Jurkat, Clone E6-1 (cell line): ENCODE measurements at regions not wholly inside any gene's neighbourhood (a gene's known extent, or its start where the extent isn't known, plus 50 kb on each side); places are given as distances from the start of the nearest gene placed in this dataset.
"Not testable (repeated sequence)": the region's sequence is repeated elsewhere in the genome, so short reads cannot be mapped to it uniquely, and the experiment has no call there.

Experiments used
- DNase-seq: peaks from one replicate; pipeline ENCODE4 v3.0.0-alpha.2; 2011; ENCODE audit warnings: low read depth, low spot score
- H3K4me3 ChIP-seq: 2 replicates; pipeline ENCODE4 v1.5.1; 2011; ENCODE audit warnings: mild to moderate bottlenecking, low read length, control low read depth, moderate library complexity

DNA sequence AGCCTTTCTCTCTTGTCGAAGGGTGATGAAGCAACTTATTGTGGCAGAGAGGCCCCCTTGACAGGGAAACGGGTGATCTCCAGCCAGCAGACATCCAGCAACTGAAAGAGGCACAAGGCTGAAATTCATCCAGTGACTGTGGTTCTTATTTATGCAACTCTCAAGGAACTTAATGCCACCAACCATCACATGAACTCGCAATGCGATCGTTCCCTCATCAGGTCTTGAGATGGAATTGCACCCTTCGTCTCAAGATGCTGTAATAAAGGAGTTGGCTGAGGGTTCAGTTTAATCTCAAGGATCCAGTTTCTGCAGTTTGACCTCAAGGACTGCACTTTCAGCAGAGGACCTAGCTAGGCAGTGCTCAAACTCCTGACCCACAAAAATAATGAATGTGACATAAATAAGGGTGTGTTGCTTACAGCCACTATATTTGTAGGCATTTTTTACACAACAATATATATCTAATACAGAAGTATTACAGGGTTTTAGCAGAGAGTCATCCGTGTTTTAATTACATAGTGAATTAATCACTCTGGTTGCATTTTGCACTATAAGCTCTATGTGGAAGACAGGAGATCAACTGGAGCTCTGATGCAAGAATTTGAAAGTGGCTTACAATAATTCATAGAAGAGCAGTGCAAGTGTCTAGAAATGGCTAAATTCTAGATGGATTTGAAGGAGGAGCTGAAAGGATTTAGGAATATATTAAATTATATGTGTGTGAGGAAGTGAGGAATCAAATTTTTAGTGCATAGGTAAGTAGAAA, 957.8 kb upstream of the CTNND2 start:
- no peak for DNase-seq
- no peak overlapping the region for H3K4me3 ChIP-seq

DNA sequence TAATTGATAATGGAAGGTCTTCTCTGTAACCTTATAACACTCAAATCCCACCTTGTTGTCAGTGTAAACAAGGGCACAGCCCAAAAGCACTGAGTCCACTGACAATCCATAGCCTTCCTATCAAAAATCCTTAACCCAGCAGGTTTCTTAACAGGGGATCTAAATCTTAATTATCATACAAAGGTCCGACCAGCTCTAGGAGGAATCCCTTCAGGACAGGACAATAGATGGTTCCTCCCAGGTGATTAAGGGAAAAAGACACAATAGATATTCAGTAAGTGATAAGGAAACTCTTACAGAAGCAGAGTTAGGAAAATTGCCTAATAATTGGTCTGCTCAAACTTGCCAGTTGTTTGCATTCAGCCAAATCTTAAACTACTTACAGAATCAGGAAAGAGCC, 951.9 kb upstream of the CTNND2 start:
- H3K4me3 ChIP-seq, DNase-seq: not testable (repeated sequence)

DNA sequence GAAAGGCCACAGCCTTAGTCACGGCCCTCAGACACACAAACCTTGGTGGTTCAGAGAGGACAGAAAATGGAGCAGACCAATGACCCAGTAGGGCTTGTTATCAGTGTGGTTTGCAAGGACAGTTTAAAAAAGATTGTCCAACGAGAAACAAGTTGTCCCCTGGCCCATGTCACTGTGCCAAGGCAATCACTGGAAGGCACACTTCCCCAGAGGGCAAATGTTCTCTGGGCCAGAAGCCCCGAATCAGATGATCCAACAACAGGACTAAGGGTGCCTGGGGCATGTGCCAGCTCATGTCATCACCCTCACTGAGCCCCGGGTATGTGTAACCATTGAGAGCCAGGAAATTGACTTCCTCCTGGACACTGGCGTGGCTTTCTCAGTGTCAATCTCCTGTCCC, 950.1 kb upstream of the CTNND2 start:
- DNase-seq, result no peak
- H3K4me3 ChIP-seq, result no peak overlapping the region

DNA sequence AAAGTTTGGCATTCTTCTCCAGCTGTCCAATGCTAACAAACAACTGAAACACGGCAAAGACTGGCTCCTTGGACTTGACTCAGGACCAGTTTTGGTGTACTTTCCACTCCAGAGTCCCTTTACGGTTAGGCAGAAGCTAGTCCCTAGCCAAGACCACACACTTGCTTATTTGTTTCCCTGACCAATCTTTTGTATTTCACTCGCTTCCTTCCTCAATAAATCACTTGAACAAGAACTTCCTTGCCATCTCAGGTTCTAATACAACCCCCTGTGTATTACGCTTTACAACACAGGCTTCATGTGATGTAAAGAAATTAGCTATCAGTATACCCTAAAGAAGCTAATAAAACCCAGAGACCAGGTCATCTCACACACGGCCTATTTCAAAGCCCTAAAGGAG, 947.5 kb upstream of the CTNND2 start:
- H3K4me3 ChIP-seq, result no peak overlapping the region
- no peak for DNase-seq

DNA sequence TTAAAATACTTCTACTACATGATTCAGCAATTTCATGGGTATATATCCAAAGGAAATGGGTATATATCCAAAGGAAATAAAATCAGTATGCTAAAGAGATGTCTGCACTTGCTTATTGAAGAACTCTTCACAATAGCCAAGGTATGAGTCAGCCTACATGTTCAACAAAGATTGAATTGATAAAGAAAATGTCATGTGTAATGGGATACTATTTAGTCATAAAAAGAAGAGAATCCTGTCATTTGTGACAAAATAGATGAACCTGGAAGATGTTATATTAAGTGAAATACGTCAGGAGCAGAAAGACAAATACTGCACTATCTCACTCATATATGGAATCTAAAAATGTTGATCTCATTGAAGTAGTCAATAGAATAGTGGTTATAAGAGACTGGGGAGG, 944.5 kb upstream of the CTNND2 start:
- no peak for DNase-seq
- no peak overlapping the region for H3K4me3 ChIP-seq

DNA sequence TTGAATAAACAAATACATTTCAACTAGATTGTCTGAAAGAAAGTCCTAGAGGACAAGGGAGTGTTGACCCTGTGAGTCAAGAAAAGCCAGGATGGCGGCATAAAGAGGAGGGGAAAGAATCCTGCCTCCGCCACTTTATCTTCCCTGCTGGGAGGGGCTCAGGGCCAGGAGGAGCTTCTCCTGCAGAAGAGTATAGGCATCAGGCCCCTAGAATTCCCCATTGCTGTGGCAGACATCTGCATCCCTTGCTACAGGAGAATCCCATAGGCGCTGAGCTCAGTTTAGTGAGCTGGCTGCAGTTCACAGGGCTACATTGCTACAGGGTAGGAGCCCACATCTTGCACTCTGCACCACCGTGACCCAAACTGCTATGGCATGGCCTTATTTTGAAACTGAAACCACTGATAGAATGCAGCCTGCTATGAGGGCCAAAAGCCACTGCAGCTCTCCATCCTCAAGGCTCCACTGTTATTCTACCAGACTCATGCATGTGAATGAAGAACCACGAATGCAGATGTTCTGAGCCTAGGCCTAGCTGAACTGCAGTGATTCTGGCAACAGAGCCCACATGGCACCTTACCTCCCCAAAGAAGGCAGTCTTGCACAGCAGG, 941.4 kb upstream of the CTNND2 start:
- DNase-seq, result no peak
- H3K4me3 ChIP-seq, result no peak overlapping the region

DNA sequence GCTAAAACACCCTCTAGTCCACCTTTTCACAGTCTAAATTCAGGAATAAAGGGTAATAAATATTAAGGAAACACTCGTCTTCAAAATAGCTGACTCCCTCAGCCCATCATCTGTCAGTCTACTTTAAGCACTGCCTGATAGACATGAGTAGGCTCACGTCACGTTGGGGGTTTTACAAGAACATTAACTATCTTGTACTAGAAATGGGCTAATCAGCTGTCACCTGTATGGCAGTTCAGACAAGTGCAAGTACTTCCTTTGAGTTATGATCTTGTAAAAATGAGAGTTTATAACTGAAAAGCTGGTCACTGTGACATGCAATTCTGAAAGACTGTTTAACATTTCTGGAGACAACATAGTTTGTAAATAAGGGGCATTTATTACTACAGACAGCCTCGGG, 936.7 kb upstream of the CTNND2 start:
- no peak overlapping the region for H3K4me3 ChIP-seq
- no peak for DNase-seq

DNA sequence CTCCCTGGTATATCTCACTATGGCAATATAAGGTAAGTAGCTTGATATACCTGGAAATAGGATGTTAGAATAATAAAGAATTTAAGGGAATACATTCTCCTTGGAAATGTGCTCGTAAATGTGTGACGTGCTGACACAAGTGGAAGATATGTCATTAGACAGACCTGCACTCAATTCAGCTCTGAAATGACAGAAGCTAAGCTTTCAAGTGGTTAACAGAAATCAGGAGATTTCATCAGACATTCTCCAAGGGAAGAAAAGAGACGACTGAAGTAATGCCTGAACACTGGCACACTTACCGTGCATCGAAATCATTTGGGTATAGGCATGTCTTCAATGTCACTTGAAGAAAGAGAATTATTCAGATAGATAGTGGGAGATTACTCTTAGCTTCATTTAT, 933.3 kb upstream of the CTNND2 start:
- DNase-seq, result no peak

DNA sequence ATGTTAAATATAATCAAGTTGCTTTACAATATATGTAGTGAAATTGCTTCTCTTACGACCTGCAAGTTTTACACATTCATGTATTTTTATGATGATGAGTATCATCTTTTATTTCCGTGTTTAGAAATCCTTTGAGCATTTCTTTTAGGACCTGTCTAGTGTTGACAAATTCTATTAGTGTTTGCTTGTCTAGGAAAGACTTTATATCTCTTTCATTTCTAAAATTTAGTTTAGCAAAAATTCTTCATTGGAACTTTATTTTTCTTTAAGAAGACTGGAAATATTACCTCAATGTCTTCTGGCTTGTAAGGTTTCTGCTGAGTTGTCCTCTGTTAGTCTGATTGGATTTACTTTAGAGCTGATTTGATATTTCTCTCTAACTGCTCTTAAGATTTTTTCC, 920.9 kb upstream of the CTNND2 start:
- DNase-seq, result no peak
- H3K4me3 ChIP-seq, result no peak overlapping the region

More for the DNA sequence above, 933.3 kb upstream of the CTNND2 start:
- no peak overlapping the region for H3K4me3 ChIP-seq

DNA sequence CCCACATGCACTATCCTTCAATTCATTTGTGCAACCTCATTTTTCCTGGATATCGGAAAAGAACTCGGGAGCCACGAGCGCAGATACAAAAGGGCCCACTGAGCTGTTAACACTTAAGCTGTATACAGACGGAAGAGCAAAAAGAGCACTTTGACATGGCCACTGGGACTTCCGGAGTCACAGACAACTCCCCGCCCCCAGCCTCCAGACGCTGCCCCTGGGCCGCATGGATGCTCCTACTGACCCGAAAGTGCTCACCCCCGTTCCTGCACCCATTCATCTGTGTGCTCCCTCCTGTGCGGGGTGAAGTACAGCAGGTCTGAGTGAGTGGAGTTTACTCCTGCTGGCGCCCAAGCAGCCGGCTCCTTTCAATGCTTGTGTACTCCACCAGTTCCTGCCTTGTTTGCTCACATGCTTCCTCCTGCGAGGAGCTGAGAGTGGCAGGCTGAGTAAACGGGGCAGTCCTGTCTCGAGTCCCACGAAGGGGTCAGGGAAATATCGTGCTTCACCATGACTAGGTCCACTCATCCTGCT, 901.0 kb upstream of the CTNND2 start:
- DNase-seq, result no peak
- H3K4me3 ChIP-seq, result no peak overlapping the region

DNA sequence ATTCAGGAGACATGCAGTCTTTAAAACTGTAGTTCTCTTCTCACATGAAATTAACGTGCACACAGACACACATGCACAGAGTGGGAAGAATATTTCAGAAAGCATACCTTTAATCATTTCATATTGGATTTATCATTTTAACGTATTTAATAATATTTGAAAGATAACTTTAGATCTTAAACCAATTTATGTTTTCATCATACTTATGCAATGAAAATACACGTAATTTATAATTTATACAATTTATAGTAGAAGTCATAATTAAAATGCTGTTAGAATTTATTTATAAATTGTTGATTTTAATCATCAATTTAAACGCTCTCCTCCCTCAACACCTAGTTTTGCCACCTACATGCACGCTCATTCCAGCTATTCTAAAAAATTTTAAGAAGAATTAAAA, 894.9 kb upstream of the CTNND2 start:
- DNase-seq, result no peak

DNA sequence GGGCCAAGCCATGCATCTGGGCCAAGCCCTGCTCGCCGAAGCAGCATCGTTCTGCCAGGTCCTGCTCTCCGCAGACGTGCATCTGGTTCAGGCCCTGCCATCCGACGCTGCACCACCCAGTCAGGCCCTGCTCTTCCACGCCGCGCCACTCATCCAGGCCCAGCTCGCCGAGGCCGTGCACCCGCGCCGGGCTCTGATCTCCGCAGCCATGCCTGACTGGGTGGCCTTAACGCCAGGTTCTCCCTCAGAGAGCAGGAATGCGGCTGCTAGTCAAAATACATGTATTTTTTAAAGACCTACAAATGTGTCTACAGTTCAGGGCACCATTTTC, 891.1 kb upstream of the CTNND2 start:
- H3K4me3 ChIP-seq, result no peak overlapping the region
- no peak for DNase-seq

More for the DNA sequence above, 894.9 kb upstream of the CTNND2 start:
- H3K4me3 ChIP-seq, result no peak overlapping the region

DNA sequence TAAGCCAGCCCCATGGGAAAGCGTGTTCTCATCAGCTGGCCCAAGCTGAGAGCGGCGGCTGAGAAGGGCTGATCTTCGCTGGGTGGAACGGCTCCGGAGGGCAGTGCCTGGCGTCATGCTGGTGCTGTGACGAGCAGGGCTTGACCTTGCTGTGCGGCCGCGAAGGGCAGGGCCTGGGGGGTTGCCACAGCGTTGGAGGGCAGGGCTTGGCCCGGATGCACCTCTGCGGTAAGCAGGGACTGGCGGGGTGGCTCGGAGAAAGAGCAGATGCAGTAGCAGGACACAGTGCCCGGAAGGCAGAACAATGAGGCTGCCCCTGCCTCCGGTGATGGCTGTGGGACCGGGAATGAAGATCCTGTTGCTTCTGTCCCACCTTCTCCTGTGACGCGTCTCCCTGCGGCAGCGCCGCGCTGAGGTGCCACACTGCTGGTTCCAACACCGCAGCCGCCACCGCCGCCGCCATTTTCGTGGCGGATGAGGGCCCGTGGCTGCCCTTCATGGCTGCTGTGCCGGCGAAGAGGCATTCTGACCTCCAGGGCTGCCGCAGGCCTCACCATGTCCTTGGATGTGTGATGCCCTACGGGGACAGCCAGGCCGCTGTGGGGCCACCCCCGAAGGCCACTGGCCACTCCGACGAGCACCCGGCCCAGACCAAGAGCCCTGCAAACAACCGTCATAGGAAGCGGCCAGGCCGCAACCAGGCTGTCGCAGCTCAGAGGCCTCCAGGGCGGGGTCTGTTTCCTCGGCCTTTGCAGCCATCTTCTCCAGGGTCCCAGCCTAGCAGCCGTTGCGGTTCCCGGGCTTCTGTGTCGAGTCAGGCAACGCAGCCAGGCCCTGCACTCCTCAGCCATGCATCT, 890.5 kb upstream of the CTNND2 start:
- H3K4me3 ChIP-seq, result no peak overlapping the region
- DNase-seq, result no peak

DNA sequence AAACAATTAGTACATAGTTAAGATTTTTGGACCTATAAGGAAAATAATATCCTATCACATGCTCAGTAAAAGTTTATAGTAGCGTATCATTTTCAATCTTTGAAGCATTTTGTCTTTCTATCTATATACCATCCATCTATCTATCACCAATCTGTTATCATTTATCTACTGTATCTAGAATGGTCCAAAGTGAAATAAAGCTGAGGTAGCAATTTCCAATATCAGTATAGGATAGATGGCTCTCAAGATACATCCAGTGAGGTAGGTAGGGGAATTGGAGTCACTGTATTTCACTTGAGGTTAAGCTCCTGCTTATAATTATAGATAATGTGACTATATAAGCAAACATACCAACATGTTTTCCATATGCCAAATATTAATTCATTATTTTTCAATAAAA, 889.1 kb upstream of the CTNND2 start:
- no peak for DNase-seq
- H3K4me3 ChIP-seq, result no peak overlapping the region

DNA sequence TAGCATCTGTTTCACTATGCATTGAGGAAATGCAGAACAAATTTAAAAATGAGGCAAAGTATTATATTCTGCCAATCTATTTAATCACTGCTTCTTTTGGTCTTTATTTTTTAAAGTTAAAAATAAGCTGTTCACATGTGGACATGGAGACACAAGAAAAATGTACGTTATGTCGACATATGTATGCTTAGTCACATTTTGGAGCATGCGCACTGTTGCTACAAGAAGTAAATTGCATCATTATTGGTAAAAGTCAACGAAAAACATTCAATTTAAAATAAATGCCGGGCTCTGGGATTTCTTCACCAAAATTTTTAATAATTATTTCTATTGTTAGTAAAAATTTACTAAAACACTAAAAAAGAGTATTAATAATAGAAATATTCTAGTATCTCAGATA, 876.3 kb upstream of the CTNND2 start:
- DNase-seq, result no peak
- no peak overlapping the region for H3K4me3 ChIP-seq

DNA sequence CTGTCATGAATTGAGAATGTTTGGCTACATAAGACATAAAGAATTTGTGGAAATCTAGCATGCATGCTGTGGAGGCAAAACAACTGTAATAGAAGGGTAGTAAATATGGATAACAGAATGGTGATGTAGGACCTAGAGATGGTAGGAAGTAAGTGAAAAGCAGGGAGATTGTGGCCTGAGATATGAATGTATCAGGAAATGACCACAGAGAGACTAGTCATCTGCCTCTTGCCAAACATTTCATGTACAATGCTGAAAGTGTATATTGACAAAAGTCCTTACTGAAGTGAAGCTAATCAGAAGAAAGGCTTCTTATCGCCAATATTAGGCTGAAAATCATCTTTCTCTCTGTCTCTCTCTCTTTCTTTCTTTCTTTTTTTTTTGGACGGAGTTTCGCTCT, 873.1 kb upstream of the CTNND2 start:
- H3K4me3 ChIP-seq, result no peak overlapping the region
- DNase-seq, result no peak

DNA sequence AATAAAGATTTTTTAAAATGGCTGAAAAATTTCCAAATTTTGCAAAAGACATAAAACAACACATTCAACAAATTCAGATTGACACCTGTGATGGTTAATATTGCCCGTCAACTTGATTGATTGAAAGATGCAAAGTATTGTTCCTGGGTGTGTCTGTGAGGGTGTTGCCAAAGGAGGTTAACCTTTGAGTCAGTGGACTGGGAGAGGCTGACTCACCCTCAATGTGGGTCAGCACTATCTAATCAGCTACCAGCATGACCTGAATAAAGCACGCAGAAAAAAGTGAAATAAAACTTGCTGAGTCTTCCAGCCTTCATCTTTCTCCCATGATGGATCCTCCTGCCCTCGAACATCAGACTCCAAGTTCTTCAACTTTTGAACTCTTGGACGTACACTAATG, 868.0 kb upstream of the CTNND2 start:
- no peak overlapping the region for H3K4me3 ChIP-seq
- no peak for DNase-seq

DNA sequence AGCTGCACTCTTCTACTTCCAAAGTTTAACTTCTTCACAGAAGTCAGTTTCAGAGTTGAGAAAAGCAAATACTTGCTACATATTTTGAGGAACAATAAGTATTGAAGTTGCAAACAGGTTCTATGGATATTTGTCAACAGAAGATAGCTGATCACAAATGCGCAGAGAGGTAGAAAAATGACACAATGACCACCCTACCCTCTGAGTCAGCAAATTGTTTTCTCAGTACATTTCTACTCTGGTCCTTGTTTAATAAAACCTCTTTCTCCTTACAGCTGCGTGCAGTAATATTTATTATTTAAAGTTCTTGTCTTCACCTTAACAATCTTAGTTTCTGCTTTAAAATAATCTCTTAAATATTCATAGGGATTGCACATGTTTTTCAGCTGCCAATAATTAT, 855.1 kb upstream of the CTNND2 start:
- H3K4me3 ChIP-seq, result no peak overlapping the region
- no peak for DNase-seq

DNA sequence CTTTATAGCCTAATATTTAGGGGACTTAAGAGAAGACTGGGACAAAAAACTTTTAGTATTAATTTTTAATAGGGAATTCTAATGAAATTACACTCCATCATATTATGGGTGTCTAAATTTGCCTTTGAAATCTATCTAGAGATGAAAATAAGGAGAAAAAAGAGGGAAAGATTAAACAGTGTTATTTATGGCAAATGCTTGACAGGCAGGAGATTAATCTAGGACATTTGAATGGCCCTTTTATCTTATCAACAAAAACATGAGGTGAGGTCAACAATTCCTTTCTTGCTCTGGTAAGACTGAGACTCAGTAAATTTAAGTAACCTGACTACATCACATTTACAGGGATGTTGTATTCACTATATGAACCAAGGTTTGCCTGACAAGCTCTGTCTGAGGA, 852.8 kb upstream of the CTNND2 start:
- no peak for DNase-seq
- no peak overlapping the region for H3K4me3 ChIP-seq

DNA sequence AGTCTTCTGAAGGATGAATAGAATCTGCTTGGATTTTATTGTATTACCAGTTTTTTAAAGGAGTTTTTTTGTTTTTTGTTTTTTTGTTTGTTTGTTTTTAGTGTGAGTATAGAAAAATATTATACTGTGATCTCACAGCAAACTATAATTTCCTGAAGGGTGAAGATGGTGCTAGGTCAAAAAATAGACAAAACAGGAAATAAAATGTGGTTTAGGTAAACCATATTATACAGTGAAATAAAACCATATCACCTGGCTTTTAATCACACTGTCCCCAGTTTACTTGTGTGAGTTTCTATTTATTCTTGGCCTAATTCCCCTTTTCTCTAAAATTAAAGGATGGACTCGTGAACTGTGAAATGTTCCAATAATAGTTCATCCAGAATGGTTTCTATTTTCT, 841.3 kb upstream of the CTNND2 start:
- DNase-seq, result no peak
- H3K4me3 ChIP-seq, result no peak overlapping the region
